Smooth muscle cell of the brain vasculature (primary cell): ENCODE measurements at regions not wholly inside any gene's neighbourhood (a gene's known extent, or its start where the extent isn't known, plus 50 kb on each side); places are given as distances from the start of the nearest gene placed in this dataset.
A peak's percentile ranks its signal among the peaks of the same experiment; 100 is the strongest.

Experiments
- DNase-seq: peaks from one replicate; pipeline ENCODE4 v3.0.0-alpha.2; 2012; ENCODE audit warnings: low read depth, low spot score

DNA sequence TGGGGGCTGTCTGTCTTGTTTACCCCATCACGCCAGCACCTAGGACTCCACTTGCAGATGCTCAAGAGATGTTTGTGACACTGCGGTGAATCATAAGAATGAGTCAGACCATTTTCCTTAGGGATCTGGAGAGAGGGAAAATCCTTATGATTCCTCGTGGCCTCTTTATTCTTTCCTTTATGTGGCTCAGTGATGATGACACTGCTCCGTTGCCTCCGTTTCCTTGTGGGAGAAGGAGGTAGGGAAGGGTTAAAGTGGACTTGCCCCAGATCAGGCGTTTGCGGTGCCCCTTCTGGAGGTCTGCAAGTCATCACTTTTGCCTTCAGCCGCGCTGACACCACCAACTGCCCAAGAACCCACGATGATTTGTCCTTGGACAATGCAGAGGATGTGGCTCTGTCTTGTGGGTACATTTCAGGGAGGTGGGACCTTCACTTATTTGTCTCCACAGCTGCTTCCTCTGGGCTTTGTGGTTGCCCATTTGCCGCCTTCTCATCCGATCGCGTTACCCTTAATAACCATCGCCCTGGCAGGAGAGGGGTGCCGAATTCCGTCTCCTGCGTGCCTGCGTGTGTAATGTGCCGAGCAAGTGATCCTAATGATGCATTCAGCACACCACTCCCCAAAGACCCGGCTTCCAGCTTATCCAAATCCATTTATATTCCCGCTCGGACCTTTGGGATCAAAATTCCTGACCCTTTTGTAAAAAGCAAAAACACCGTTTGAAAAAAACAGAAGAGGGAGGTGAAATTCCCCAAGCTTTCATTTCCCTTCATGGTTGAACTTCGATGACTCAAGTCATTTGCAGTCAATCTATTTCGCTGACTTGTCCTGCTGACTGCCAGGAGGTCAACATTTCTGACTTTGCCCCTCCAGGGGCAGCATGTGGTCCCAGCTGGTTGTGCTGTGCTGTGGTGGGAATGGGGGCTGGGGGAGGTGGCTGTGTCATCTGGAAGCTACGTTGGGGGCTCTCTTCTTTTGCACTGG is 87.2 kb upstream of the IRX3 start:
- peak; percentile 37 for DNase-seq

DNA sequence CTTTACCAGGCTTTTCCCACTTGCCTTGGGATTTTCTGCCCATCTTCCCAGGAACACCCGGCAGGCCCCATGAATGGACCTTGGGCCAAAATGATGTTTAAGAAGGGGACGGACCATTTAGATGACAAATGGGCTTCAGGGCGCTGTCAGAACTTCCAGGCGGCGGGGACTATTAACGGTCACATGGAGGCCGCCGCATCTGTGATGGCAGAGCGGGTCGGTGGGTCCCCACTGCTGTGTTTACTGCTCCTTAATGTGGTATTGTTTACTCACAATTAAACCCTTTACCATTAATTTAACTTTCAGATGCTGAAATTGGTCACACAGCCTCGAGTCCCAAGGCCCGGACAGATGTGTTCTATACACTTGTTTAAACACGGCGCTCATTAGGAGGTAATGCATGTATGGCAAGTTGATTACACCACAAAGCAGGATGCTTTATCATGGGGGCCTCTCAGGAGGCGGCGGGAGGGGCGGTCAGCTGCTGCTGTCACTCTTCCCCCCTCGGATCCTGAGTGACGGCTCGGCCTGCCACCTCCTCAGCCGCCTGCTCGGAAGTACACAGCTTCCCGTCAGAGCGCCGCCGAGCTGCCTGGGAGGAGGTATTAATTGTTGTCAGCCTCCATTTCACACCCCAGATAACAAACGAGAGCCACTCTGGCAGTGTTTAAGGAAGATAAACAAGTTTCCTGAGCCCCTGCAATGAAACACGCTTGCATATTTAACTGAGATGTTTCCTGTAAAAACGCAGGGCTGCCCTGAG is 83.9 kb upstream of the IRX3 start:
- DNase-seq = no peak

DNA sequence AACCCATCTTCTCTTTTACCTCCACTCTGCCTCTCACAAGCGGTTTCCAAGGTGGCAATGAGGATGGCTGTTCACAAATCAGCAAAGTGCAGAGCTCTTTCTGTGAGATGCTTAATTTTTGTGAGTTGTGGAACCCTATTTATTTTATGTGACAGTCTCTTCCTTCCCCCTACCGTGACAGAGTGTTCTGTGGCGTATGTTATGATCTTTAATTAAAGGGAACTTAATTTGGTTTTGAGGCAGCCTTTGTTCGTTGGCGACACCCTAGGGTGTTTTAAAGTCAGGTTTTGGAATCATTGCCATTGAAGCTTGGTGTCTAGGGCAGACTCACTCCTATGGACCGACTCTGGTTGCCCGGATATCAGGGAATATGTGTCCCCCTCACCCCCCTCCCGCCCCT is 83.3 kb upstream of the IRX3 start:
- no peak for DNase-seq

DNA sequence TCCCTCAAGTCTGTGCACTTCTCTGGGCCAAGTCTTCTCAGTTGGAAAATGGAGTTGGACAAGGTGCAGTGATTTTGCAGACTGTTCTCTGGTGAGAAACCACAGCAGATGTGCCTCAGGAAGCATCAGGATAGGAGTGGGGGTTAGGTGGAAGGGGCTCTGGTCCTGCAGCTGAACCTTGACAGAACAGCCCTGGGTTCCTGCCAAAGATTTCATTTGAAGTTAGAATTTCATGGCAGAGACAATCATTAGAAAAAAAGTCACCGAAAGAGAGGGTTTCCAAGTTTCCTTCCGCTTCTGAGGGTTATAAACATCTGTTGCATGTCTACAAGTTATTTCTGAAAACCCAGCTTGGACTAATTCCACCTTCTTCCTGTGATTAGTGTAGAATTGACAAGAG is 80.4 kb upstream of the IRX3 start:
- no peak for DNase-seq

DNA sequence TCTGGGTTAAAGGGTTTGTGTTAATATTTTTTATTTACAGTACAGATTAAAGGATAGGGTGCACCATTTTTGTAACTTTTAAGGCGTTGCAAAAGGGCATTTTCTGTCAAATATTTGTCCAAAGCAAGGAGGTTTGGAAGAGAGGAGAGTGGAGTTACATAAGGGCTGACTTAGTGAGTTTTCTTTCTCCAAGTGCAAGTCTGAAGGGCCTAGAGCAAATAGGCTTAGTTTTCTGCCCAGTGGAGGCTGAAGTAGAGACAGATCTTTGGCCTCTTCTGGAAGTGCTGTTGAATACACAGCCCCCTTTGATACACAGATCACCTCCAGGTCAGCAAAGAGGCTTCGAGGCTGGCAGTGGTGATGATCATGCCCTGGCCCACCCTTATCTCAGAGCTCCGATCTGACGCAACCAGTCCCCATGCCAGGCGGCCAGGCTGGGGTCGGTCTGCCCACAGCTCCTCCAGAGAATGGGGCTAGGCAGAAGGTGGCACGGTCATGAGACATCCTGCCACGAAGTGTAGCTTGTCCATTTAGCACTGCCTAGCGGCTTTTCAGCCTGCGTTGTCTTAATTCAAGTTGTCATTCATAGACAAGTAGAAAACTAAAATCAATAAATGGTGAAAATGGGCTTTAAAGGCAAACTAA is 79.5 kb upstream of the IRX3 start:
- DNase-seq = no peak

DNA sequence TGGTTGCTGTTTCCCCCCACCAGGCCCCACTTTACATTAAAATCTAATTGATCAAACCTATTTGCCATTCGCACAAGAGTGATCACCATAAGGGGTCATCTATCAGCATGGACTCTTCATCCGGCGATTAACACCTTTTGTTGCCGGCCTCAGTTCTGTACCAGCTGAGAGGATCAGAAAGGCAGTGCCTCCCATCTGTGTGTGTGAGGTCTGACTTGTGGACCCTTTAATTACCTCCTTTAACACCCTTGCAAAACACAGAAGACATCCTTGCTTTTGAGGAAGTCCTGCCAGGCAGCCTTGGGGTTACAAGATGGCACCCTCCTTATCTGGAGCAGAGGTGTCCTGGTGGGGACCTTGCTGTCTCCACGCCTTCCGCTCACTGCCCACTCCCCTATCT is 77.2 kb upstream of the IRX3 start:
- DNase-seq = no peak

DNA sequence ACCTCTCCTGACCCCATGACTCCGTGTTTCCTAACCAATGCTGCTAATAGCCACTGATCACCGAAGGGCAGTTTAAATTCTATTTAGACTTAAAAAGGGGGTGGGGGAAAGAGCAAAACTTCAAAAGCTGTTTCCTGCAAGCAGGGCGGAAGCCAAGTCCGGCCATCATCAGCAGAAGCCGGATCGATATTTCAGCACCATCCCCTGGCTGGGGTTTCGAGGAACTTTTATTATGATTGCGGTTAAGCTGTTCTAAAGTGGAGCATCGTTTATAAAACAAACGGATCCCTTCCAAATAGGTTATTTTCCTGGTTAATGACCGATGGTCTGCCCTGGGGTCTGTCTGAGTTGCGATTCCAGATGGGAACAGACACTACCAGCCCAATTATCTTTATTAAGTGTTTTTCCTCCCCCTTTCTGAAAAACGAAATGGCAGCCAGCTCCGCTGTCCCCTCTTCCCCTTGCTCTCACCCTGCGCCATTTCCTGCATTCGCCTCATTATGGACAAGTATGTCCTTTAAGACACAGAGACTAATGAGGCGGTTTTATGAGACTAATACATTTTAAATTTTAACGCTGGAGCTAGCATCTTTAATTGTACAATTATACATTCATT is 76.1 kb upstream of the IRX3 start:
- no peak for DNase-seq

DNA sequence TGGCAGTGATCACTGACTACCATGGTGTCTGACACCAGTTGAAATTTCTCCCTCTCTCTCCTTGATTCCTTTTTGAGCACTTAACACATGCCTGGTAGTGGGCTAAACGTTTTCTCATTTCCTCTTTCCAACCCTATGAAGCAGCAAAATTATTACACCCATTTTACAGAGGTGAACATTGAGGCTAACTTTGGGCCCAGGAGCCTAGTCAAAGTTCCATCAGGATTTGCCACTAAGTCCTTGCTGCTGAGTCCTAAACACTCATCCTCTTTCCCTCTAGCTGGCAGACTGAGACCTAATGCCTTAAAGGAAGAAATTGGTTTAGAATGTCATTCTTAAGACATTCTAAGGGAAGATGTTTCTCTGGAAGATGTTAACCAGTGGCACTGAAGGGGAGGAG is 74.7 kb upstream of the IRX3 start:
- no peak for DNase-seq

DNA sequence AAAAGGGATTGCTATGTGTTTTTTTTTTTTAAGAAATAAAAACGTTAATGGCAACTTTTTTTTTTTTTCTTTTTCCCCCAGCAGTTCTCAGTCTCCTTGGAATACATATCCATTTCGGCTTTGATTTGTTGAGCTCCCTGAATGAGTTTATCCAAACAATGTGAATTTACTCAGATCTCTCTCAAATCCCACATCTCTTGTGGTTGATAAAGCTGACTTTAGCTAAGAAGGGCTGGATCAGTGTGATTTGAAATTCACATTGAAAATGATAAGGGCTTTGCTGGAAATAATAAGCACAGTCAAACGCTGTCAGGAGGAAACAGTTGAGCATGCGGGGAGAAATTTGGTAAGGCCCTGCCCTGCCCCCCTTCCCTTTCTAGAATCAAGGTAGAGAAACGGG is 74.1 kb upstream of the IRX3 start:
- no peak for DNase-seq

DNA sequence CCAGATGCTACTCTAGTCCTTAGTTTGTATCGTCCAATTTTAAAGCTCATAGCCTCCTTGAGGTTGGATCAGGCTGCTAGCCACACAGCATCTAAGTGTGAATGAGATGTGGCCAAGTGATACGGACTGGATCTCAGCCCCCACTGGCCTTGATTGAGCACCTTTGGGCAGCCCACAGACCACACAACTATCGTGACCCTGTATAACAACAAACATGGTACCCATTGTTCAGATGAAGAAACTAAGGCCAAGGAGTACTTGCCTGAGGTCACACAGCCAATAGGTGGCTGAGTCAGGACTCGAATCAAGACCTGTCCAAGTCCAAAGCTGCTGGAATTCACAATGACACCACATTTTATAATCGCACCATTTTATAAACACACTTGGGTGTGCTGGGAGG is 73.0 kb upstream of the IRX3 start:
- no peak for DNase-seq

DNA sequence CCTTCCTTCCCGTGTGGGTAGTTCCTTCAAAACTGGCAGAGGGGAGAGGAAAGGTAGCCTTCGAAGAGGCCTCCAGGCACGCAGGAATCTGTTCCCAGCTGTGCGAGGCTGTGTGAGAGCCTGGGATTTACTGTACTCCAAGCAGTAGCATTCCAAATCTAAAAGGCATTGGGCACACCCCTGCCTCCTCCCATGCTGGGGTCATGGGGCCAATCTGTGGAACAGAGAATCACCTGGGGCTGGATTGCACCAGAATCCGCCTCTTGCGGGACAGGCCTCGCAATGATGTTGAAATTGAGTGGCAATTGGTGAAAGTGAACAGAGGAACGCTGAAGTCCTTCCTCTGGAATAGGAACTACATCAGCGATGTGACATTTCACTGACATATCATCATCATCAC is 72.5 kb upstream of the IRX3 start:
- DNase-seq = no peak

DNA sequence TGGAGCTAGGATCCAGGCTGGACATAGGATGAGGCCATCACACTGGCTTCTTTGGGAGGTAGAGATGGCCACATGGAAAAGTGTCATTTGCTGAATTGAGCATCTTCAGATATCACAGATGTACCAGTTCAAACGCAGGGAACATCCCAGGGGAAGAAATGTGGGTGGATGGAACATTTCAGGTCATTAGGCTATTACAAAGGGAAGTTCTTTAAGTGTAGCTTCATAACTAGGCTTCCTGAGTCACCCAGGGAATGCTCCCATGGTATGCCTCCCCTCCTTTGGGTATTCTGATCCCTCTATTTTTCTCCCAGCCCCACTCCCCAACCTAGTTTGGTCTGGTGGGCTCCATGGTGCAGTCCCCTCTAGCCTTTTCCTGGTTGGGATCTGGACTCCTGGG is 69.8 kb upstream of the IRX3 start:
- no peak for DNase-seq

DNA sequence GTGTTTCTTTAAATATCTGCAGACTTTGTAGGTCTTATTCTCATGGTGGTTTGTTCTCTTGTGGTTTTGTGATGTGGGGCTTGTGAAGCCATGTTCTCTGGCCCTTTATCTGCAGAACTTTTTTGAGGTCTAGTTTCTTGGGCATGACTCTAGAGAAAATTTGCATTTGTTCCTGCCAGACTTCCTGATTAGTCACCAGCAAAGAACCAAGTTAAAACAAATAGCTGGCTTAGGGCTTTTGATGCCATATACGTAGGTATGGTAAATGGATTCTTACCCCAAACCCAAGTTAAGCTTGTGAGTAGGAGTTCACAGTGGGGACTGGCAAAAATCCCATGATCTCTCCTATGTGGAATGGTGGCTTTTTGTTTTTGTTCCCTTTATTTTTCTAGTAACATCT is 68.7 kb upstream of the IRX3 start:
- DNase-seq = no peak

DNA sequence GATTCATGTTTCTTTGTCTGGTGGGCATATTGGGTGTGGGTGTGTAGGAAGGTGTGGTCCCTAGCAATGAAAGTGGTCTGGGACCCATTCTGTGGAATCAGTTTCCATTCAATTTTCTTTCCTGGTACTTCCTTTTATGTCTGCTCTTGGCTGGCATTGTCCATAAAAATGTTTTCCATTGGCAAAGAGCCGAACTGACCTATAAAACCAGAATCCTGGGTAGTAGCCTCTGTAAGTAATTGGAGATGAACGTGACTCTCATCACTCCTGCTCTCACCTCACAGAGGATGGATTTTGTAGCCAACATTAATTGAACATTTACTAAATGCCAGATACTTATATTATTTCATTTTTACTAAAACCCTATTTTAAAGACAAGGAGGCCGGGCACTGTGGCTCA is 66.5 kb upstream of the IRX3 start:
- no peak for DNase-seq

DNA sequence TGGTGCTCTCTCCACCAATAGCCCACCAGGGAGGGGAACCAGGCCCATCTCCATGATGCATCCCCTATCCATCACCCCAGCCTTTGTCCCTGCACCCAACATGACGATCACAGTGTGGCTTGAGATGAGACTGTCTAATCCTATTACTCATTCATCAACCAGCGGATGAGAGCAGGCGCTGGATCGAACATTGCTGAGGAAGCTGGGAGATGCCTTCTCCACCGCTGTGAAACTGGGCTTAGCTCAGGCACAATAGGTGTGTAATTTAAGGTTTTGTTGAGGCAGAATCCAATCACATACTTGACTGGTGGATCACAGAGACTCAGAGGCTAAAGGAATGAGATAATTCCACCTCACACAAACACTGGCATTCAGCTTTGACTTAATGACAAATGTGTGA is 64.6 kb upstream of the IRX3 start:
- DNase-seq = no peak

DNA sequence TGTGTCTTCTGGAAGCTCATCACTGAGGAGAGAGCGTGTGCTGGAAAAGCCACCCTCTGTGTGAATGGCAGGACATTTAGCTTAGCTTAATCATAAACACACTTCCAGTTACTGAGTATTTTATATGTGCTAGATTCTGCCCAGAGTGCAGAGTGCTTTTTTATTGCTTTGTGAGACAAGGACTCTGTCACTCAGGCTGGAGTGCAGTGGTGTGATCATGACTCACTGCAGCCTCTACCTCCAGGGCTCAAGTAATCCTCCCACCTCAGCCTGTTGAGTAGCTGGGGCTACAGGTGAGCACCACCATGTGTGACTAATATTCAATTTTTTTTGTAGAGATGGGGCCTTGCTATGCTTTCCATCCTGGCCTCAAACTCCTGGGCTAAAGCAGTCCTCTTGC is 61.4 kb upstream of the IRX3 start:
- DNase-seq = no peak

DNA sequence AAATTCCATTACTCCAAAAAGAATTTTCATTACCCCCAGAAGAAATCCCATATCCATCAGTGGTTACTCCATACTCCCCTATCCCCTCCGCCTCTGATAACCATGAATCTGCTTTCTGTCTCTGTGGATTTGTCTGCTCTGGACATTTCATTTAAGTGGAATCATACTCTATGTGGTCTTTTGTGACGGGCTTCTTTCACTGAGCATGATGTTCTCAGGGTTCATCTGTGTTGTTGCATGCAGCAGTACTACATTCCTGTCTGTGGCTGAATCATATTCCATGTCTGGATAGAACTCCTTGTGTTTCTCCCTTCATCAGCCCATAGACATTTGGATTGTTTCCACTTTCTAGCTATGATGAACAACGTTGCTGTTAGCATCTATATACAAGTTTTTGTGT is 59.5 kb upstream of the IRX3 start:
- no peak for DNase-seq

DNA sequence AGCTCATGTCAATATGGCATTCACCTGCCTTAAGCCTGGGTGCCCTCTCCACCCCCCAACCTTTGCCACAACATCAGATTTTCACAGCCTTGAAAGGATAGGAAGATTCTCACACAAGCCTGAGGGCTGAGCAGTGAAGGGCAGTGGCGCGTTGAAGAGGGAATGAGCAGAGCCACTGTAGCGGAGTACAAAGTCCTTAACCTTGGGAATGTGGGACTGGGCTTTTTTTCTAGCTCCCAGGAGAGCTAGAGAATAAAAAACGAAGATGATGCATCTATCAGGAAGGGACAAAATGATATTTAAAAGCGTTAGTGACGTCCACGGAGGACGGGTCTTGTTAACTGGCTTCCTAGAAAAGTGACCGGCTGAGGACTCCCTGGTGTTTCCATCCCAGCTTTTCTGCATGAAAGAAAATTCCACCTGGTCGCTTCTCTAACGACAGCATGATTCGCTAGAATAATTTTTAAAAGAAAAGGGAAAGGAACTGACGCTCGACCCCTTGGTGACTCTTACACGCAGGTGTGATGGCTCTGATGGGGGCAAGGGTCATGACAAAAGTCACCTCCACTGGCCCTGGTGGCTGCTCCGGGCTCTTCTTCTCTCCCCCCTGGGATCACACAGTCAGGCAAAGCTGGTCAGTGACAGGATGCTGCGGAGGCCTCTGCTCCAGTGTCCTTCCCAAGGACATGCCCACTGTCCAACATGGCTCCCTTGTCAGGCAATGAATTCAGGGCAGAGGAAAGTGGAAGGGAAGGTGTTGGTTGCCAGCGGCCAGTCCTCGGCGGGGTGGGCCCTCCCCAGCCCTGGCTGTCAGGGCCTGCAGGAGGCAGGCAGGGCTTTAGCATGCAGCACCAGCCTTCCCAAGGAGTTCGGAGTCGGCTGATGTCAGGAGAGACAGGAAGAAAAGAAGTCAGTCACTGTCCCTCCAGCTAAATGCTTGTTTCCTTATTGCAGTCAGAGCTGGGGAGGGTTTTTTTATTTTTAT is 58.4 kb upstream of the IRX3 start:
- DNase-seq = no peak

DNA sequence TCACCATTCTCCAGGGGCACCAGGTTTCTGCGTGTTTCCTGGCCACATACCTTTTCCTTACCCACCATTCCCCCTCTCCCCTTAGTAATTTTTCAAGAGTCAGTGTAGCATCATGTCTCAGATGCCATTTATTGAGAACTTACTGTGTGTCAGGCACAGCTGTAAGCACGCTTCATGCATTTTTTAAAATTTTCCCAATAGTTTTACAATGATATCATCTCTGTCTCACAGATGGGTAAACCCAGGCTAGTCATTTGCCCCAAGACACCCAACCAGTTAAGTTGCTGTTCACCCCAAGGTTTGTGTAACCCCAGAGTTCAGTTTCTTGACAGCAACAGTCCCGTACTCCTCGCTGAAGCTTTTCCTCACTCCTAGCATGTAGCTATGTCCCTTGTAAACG is 56.4 kb upstream of the IRX3 start:
- DNase-seq = no peak

DNA sequence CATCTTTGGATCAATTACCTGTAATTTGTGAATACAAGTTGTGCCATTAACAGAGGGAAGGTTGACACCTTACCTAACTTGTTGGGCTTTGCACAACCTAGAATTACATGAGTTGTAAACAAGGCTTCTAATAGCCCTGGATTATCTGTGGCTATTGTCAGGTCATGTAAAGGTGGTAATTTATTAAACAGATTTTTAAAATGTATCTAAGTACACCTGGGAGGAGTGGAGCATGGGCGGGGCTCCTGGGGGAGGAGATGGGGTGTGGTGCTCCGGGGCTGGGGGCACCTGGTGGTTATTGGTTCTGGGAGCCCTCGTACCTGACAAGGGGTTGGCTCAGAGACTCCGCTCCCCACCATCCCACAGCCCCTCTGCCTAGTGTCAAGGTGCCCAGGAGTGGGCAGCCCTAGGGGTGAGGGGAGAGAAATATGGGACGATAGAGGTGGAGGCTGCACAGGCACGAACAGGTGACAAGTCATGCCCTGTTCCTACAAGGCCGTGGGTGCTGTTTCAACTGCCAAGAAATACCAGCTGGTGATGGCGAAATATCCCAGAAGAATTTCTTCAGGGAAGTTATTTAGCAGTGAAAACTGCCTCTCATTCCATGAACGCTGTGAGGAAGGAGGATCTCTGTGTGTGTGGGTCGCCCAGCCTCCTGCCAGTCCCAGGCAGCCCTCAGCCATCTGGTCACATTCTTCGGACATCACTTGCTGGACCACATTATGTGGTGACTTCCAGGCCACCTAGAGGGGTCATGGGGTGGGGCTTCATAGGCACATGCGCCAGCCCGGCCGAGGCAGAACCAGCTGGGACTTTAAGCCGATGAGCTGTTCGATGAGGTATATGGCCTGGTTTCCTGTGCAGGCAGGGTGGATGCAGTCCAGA is 55.5 kb upstream of the IRX3 start:
- no peak for DNase-seq
